Fibroblast of lung (primary cell): ENCODE measurements at regions not wholly inside any gene's neighbourhood (a gene's known extent, or its start where the extent isn't known, plus 50 kb on each side); places are given as distances from the start of the nearest gene placed in this dataset.

ENCODE experiments used
- EZH2 ChIP-seq: IDR thresholded peaks from 2 replicates; pipeline ENCODE4 v1.5.1; 2012; ENCODE audit warnings: low read length, control low read depth, mild to moderate bottlenecking; ENCODE audit errors: missing control alignments
- TF ChIP-seq, protein P1 (sequence below), 2 donors: IDR thresholded peaks in 1 of 2; conservative IDR thresholded peaks in 1 of 2; 1 replicate in 1 of 2; 2 replicates in 1 of 2; pipeline ENCODE4 v1.5.1; 2011 to 2012; ENCODE audit warnings: low read length in 2 of 2, control low read depth in 1 of 2, inconsistent platforms in 1 of 2, low read depth in 1 of 2, mild to moderate bottlenecking in 1 of 2

- TF ChIP-seq, protein P1, sequence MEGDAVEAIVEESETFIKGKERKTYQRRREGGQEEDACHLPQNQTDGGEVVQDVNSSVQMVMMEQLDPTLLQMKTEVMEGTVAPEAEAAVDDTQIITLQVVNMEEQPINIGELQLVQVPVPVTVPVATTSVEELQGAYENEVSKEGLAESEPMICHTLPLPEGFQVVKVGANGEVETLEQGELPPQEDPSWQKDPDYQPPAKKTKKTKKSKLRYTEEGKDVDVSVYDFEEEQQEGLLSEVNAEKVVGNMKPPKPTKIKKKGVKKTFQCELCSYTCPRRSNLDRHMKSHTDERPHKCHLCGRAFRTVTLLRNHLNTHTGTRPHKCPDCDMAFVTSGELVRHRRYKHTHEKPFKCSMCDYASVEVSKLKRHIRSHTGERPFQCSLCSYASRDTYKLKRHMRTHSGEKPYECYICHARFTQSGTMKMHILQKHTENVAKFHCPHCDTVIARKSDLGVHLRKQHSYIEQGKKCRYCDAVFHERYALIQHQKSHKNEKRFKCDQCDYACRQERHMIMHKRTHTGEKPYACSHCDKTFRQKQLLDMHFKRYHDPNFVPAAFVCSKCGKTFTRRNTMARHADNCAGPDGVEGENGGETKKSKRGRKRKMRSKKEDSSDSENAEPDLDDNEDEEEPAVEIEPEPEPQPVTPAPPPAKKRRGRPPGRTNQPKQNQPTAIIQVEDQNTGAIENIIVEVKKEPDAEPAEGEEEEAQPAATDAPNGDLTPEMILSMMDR (conservative IDR thresholded peaks at IDR 0.05 in 1 of 2, IDR thresholded peaks at IDR 0.05 in 1 of 2; ENCODE audit: low read depth in 1 of 2, low read length in 2 of 2) = no peak
- TF ChIP-seq EZH2 = no peak
Observed at GRCh38 chr3:25182794-25183193, 245.3 kb upstream of the RARB start.
